ENCODE measurements at regions not wholly inside any gene's neighbourhood (a gene's known extent, or its start where the extent isn't known, plus 50 kb on each side); places are given as distances from the start of the nearest gene placed in this dataset.

- Histone ChIP-seq H3K27ac (ENCODE audit: low read depth, low read length, poor library complexity, severe bottlenecking) (no peak overlapping the region), H3K4me2 (ENCODE audit: low read length) (no peak overlapping the region), H3K36me3 (ENCODE audit: insufficient read depth, low read length) (no peaks in the 10 kb centered on the region), H3K9me3 (ENCODE audit: low read length) (no peaks in the 10 kb centered on the region), H3K9me2 (ENCODE audit: insufficient read depth, low read length) (no peaks in the 10 kb centered on the region), H3K4me1 (ENCODE audit: insufficient read depth, low read length, poor library complexity, severe bottlenecking) (no peaks in the 10 kb centered on the region), H3K79me2 (ENCODE audit: insufficient read depth, low read depth, low read length) (no peaks in the 10 kb centered on the region), H3K4me3 (ENCODE audit: low read depth, low read length, poor library complexity, severe bottlenecking) (no peak overlapping the region), H4K20me1 (ENCODE audit: insufficient read depth, low read length) (no peaks in the 10 kb centered on the region), H2AFZ (ENCODE audit: low read length) (no peak overlapping the region)
- CTCF ChIA-PET (ENCODE audit: unreplicated experiment) = no interaction called here
- POLR2A ChIA-PET = no interaction called here
- intact Hi-C loops (cut with micrococcal nuclease; ENCODE audit: unreplicated experiment) = no loop called here
- TF ChIP-seq EZH2phosphoT487 (IDR thresholded peaks at IDR 0.05; ENCODE audit: borderline replicate concordance, low read depth, low read length) (no peak), CTCF (conservative IDR thresholded peaks at IDR 0.05; ENCODE audit: low read length) (no peak)
- DNase-seq (ENCODE audit: low spot score) = no peak
- no TSS peak for BruUV-seq (replicated peaks)
Measured at GRCh38 chr13:109933476-109933875, 147.1 kb upstream of the IRS2 start.

GRCh38 chr13:109924376-109924775, 138.0 kb upstream of the IRS2 start:
- CTCF ChIA-PET (ENCODE audit: unreplicated experiment) = no interaction called here
- no peak overlapping the region for H3K4me3 ChIP-seq (ENCODE audit: low read depth, low read length, poor library complexity, severe bottlenecking)
- H4K20me1 ChIP-seq (ENCODE audit: insufficient read depth, low read length) = no peaks in the 10 kb centered on the region
- H3K4me1 ChIP-seq (ENCODE audit: insufficient read depth, low read length, poor library complexity, severe bottlenecking) = no peaks in the 10 kb centered on the region
- no peaks in the 10 kb centered on the region for H3K36me3 ChIP-seq (ENCODE audit: insufficient read depth, low read length)
- no peak overlapping the region for H3K27ac ChIP-seq (ENCODE audit: low read depth, low read length, poor library complexity, severe bottlenecking)
- H3K79me2 ChIP-seq (ENCODE audit: insufficient read depth, low read depth, low read length) = no peaks in the 10 kb centered on the region
- POLR2A ChIA-PET = no interaction called here
- no peaks in the 10 kb centered on the region for H3K9me3 ChIP-seq (ENCODE audit: low read length)
- no peak overlapping the region for H3K4me2 ChIP-seq (ENCODE audit: low read length)
- intact Hi-C loops (cut with micrococcal nuclease; ENCODE audit: unreplicated experiment) = no loop called here
- BruUV-seq (replicated peaks) = no TSS peak
- DNase-seq (ENCODE audit: low spot score) = no peak
- TF ChIP-seq EZH2phosphoT487 (IDR thresholded peaks at IDR 0.05; ENCODE audit: borderline replicate concordance, low read depth, low read length) (no peak), CTCF (conservative IDR thresholded peaks at IDR 0.05; ENCODE audit: low read length) (no peak)
- no peak overlapping the region for H2AFZ ChIP-seq (ENCODE audit: low read length)
- no peaks in the 10 kb centered on the region for H3K9me2 ChIP-seq (ENCODE audit: insufficient read depth, low read length)

GRCh38 chr13:109922518-109922917, 136.1 kb upstream of the IRS2 start:
- intact Hi-C loops (cut with micrococcal nuclease; ENCODE audit: unreplicated experiment) = no loop called here
- CTCF ChIA-PET (ENCODE audit: unreplicated experiment) = no interaction called here
- Histone ChIP-seq H3K4me3 (ENCODE audit: low read depth, low read length, poor library complexity, severe bottlenecking) (no peak overlapping the region), H3K9me3 (ENCODE audit: low read length) (no peaks in the 10 kb centered on the region), H3K4me2 (ENCODE audit: low read length) (no peak overlapping the region), H3K4me1 (ENCODE audit: insufficient read depth, low read length, poor library complexity, severe bottlenecking) (no peaks in the 10 kb centered on the region), H3K27ac (ENCODE audit: low read depth, low read length, poor library complexity, severe bottlenecking) (no peak overlapping the region), H3K36me3 (ENCODE audit: insufficient read depth, low read length) (no peaks in the 10 kb centered on the region), H3K79me2 (ENCODE audit: insufficient read depth, low read depth, low read length) (no peaks in the 10 kb centered on the region), H2AFZ (ENCODE audit: low read length) (no peak overlapping the region), H4K20me1 (ENCODE audit: insufficient read depth, low read length) (no peaks in the 10 kb centered on the region), H3K9me2 (ENCODE audit: insufficient read depth, low read length) (no peaks in the 10 kb centered on the region)
- POLR2A ChIA-PET = no interaction called here
- TF ChIP-seq CTCF (conservative IDR thresholded peaks at IDR 0.05; ENCODE audit: low read length) (no peak), EZH2phosphoT487 (IDR thresholded peaks at IDR 0.05; ENCODE audit: borderline replicate concordance, low read depth, low read length) (no peak)
- no TSS peak for BruUV-seq (replicated peaks)
- no peak for DNase-seq (ENCODE audit: low spot score)
